GM21423 (cell line): ENCODE measurements at regions not wholly inside any gene's neighbourhood (a gene's known extent, or its start where the extent isn't known, plus 50 kb on each side); places are given as distances from the start of the nearest gene placed in this dataset.

ENCODE experiments used
- ATAC-seq: cut with Tn5 transposase; IDR thresholded peaks from one replicate; pipeline ENCODE4 v1.9.1; 2021; ENCODE audit warnings: mild to moderate bottlenecking, moderate library complexity; ENCODE audit not compliant: unreplicated experiment

- ATAC-seq = no peak
Observed at GRCh38 chr21:43318841-43319781, 107.8 kb downstream of the SIK1 start.

- no peak for ATAC-seq
Observed at GRCh38 chr21:43318368-43318767, 108.6 kb downstream of the SIK1 start.

GRCh38 chr21:43317959-43318358, 109.0 kb downstream of the SIK1 start:
- no peak for ATAC-seq

- no peak for ATAC-seq
Observed at GRCh38 chr21:43317254-43317748, 109.6 kb downstream of the SIK1 start.

- ATAC-seq = no peak
Observed at GRCh38 chr21:43316156-43316845, 110.6 kb downstream of the SIK1 start.

- no peak for ATAC-seq
Observed at GRCh38 chr21:43315244-43316137, 111.4 kb downstream of the SIK1 start.

- no peak for ATAC-seq
Observed at GRCh38 chr21:43313939-43314405, 113.0 kb downstream of the SIK1 start.

GRCh38 chr21:43313221-43313938, 113.6 kb downstream of the SIK1 start:
- no peak for ATAC-seq

- no peak for ATAC-seq
Observed at GRCh38 chr21:43312751-43313169, 114.2 kb downstream of the SIK1 start.

- ATAC-seq = no peak
Observed at GRCh38 chr21:43312011-43312410, 114.9 kb downstream of the SIK1 start.

- ATAC-seq = no peak
Observed at GRCh38 chr21:43311301-43311817, 115.6 kb downstream of the SIK1 start.

- no peak for ATAC-seq
Observed at GRCh38 chr21:43308815-43309283, 118.1 kb downstream of the SIK1 start.

GRCh38 chr21:43308101-43308814, 118.7 kb downstream of the SIK1 start:
- no peak for ATAC-seq

GRCh38 chr21:43307677-43308070, 119.3 kb downstream of the SIK1 start:
- ATAC-seq = no peak

GRCh38 chr21:43306911-43307676, 119.8 kb downstream of the SIK1 start:
- ATAC-seq = peak; percentile 62

GRCh38 chr21:43306391-43306790, 120.5 kb downstream of the SIK1 start:
- ATAC-seq = no peak

- ATAC-seq = no peak
Observed at GRCh38 chr21:43305811-43306311, 121.1 kb downstream of the SIK1 start.

GRCh38 chr21:43305336-43305665, 121.6 kb downstream of the SIK1 start:
- ATAC-seq = no peak
